ENCODE measurements at regions not wholly inside any gene's neighbourhood (a gene's known extent, or its start where the extent isn't known, plus 50 kb on each side); places are given as distances from the start of the nearest gene placed in this dataset.

DNA sequence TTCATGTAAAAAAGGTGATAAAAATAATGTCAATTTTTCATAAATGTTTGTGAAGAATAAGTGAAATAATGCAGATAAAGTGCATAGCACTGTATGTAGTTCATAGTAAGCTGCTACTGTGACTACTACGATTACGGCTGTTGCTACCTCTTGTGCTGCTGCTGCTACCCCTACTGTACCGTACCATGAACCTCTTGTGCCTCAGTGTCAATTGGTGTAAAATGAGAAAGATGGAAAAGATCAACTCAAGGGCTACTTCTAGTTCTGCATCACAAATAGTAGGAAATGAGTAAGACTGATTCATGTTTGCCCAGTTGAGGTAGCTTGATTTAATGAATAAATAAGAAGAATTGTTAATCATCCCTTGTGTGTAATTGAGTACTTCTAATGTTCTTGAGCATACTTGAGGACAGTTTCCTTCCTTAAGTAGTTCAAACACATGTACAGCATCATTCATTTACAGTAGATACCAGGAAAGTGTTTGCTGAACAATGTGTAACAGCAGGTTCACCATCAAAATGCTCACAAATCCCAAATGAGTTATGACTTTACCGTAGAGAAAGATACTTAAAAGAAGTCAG, 200.0 kb upstream of the ATP10B start:
- H3K4me1 ChIP-seq: no peaks in the 10 kb centered on the region
- H3K27me3 ChIP-seq: no peaks in the 10 kb centered on the region
- 76 to 90% (median 88%) methylated on average over 4 of the region's 4 CpGs for WGBS, 4 donors
- TF ChIP-seq, protein P1, sequence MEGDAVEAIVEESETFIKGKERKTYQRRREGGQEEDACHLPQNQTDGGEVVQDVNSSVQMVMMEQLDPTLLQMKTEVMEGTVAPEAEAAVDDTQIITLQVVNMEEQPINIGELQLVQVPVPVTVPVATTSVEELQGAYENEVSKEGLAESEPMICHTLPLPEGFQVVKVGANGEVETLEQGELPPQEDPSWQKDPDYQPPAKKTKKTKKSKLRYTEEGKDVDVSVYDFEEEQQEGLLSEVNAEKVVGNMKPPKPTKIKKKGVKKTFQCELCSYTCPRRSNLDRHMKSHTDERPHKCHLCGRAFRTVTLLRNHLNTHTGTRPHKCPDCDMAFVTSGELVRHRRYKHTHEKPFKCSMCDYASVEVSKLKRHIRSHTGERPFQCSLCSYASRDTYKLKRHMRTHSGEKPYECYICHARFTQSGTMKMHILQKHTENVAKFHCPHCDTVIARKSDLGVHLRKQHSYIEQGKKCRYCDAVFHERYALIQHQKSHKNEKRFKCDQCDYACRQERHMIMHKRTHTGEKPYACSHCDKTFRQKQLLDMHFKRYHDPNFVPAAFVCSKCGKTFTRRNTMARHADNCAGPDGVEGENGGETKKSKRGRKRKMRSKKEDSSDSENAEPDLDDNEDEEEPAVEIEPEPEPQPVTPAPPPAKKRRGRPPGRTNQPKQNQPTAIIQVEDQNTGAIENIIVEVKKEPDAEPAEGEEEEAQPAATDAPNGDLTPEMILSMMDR (IDR thresholded peaks at IDR 0.05): no peak
- no peak for TF ChIP-seq POLR2A (IDR thresholded peaks at IDR 0.05)
- ATAC-seq: no peak
- no peaks in the 10 kb centered on the region for H3K9me3 ChIP-seq
- H3K4me3 ChIP-seq: no peak overlapping the region
- no peak overlapping the region for H3K27ac ChIP-seq
- no peaks in the 10 kb centered on the region for H3K36me3 ChIP-seq
- no peak for DNase-seq
- intact Hi-C loops (cut with DNase I): no loop called here

DNA sequence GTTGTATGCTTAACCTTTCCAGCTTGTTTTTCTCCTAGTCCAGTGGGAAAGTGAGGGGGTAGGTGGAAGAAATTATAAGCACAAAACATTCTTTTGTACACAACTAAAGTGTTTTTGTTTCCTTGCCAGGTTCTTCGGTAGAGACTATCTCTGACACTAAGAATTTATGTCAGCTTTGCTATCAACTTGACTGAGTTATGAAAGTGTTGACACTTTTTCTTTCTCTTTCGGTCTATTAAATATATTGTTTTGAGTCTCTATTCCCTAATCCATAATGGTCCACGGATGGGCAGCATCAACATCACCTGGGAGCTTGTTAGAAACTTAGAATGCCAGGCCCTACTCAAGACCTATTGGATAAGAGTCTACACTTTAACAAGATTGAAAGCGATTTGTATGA, 195.0 kb upstream of the ATP10B start:
- intact Hi-C loops (cut with DNase I): no loop called here
- no peaks in the 10 kb centered on the region for H3K36me3 ChIP-seq
- H3K4me3 ChIP-seq: no peak overlapping the region
- ATAC-seq: no peak
- no peaks in the 10 kb centered on the region for H3K4me1 ChIP-seq
- WGBS, 4 donors: 57 to 63% (median 60%) methylated on average over 4 of the region's 4 CpGs
- DNase-seq: no peak
- no peak for TF ChIP-seq POLR2A (IDR thresholded peaks at IDR 0.05)
- TF ChIP-seq, protein P1 (IDR thresholded peaks at IDR 0.05): no peak
- H3K27me3 ChIP-seq: no peaks in the 10 kb centered on the region
- no peaks in the 10 kb centered on the region for H3K9me3 ChIP-seq
- no peak overlapping the region for H3K27ac ChIP-seq

DNA sequence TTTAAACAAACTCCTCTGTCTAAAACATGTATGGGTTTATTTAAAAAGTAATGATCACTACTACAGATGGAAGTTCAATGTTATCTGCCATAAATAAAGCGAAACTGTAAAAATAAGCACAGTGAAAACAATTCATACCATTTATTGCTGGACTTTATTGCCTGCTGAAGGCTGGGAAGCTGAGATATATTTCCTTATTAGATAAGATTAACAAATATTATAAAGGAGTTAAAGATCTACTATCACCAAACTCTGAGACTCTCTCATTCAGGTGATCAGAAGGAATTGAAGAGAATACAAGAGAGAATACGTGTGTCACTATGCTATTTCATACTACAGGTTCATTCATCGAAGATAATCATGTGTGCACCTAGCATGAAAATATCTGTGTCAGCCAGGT, 190.9 kb upstream of the ATP10B start:
- no peaks in the 10 kb centered on the region for H3K4me1 ChIP-seq
- 92 to 95% (median 93%) methylated on average over 3 of the region's 3 CpGs for WGBS, 4 donors
- no peak for ATAC-seq
- no peak overlapping the region for H3K4me3 ChIP-seq
- no peak overlapping the region for H3K27ac ChIP-seq
- no peaks in the 10 kb centered on the region for H3K27me3 ChIP-seq
- no peak for TF ChIP-seq POLR2A (IDR thresholded peaks at IDR 0.05)
- TF ChIP-seq, protein P1 (IDR thresholded peaks at IDR 0.05): no peak
- intact Hi-C loops (cut with DNase I): no loop called here
- no peaks in the 10 kb centered on the region for H3K36me3 ChIP-seq
- DNase-seq: no peak
- H3K9me3 ChIP-seq: no peaks in the 10 kb centered on the region

DNA sequence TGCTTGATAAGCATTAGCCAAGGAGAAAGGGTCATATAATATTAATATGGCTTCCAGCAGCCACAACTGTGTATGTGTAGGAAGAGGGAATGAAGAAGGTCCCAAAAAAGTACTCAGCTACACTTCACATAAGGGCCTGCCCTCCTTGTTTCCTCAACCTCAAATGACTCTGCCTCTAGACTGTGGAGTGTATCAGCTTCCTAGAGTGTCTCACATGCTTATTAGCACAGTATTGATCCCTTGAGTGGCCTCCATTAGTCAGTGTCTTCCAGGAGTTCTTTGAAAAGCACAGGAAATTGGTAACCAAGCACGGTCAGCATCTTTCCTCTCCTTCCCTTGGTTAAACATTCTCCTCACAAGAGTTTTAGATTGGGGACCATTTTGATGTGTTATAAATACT, 190.4 kb upstream of the ATP10B start:
- no peak overlapping the region for H3K4me3 ChIP-seq
- H3K4me1 ChIP-seq: no peaks in the 10 kb centered on the region
- H3K36me3 ChIP-seq: no peaks in the 10 kb centered on the region
- TF ChIP-seq POLR2A (IDR thresholded peaks at IDR 0.05): no peak
- TF ChIP-seq, protein P1 (IDR thresholded peaks at IDR 0.05): no peak
- H3K27ac ChIP-seq: no peak overlapping the region
- H3K9me3 ChIP-seq: no peaks in the 10 kb centered on the region
- WGBS, 4 donors: 72 to 89% (median 79%) methylated on average over 1 of the region's 1 CpG
- ATAC-seq: no peak
- intact Hi-C loops (cut with DNase I): no loop called here
- no peak for DNase-seq
- H3K27me3 ChIP-seq: no peaks in the 10 kb centered on the region
